ENCODE measurements at regions not wholly inside any gene's neighbourhood (a gene's known extent, or its start where the extent isn't known, plus 50 kb on each side); places are given as distances from the start of the nearest gene placed in this dataset.

GRCh38 chr1:30063621-30064280 is 659.6 kb downstream of the MATN1 start:
- no peak for TF ChIP-seq JUND (IDR thresholded peaks at IDR 0.05; ENCODE audit: low read depth)
- in situ Hi-C loops (cut with HindIII; ENCODE audit: low pct_unique_long_range_greater_than_20kb, low sequenced_read_pairs) = no loop called here
- no peak for DNase-seq (ENCODE audit: low read depth in 1 of 2, low spot score in 1 of 2)

GRCh38 chr1:30061292-30062220 is 661.8 kb downstream of the MATN1 start:
- in situ Hi-C loops (cut with HindIII; ENCODE audit: low pct_unique_long_range_greater_than_20kb, low sequenced_read_pairs) = no loop called here
- no peak for TF ChIP-seq JUND (IDR thresholded peaks at IDR 0.05; ENCODE audit: low read depth)
- no peak for DNase-seq (ENCODE audit: low read depth in 1 of 2, low spot score in 1 of 2)

DNA sequence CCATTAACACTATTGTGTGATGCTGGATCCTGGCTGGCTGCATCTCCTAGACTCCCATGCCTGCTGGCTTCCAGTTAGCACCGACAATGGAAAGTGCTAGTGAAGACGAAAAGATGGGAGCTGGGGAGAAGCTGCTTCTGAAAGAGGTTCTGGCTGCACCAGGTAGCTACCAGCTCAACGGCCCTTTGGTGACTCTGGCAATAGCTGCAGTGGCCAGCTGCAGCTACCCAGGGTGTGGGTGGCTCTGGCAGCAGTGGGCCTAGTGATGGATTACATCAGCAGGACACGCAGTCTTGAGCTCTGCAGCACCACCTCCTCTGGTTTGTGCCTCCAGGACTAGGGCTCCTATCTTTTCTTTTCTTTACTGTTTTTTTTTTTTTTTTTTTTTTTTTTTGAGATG is 662.6 kb downstream of the MATN1 start:
- DNase-seq (ENCODE audit: low read depth in 1 of 2, low spot score in 1 of 2) = no peak
- in situ Hi-C loops (cut with HindIII; ENCODE audit: low pct_unique_long_range_greater_than_20kb, low sequenced_read_pairs) = no loop called here
- no peak for TF ChIP-seq JUND (IDR thresholded peaks at IDR 0.05; ENCODE audit: low read depth)

DNA sequence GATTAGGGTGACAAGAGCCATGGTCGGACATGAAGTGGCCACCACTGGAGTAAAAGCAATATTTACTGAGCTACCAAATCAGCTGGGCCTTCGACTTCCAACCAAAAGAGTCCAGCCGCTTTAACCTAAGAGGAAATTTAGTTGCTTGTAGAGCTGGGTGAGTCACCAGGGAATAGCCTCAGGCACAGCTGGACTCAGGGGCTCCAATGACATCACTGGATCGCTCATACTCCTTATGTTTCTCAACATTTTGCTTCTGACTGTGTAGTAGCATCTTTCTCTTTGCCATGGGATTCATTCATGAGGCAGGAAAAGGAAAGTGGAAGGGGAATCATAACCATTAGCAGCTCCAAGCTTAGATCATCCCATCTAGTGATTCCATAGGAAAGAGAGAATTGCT is 664.4 kb downstream of the MATN1 start:
- in situ Hi-C loops (cut with HindIII; ENCODE audit: low pct_unique_long_range_greater_than_20kb, low sequenced_read_pairs) = no loop called here
- DNase-seq (ENCODE audit: low read depth in 1 of 2, low spot score in 1 of 2) = no peak
- no peak for TF ChIP-seq JUND (IDR thresholded peaks at IDR 0.05; ENCODE audit: low read depth)

DNA sequence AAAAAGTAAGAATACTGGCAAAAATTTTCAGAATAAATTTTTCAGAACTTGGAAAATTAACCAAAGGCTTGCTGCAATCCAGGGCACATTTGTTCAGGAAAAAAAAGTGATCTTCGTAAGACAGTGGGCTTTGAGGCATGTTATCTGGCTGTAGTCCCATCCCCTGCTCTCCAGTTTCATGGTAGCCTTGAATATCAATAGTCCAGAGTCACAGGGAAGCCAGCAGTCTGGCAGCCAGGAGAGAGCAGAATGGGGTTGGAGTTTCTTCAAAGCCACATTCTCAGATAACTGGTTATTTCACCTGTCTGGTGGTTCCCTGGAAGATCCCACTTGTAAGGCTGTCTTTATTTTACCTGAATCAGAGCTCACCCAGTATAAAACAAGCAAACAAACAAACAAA is 669.3 kb downstream of the MATN1 start:
- no peak for DNase-seq (ENCODE audit: low read depth in 1 of 2, low spot score in 1 of 2)
- in situ Hi-C loops (cut with HindIII; ENCODE audit: low pct_unique_long_range_greater_than_20kb, low sequenced_read_pairs) = no loop called here
- no peak for TF ChIP-seq JUND (IDR thresholded peaks at IDR 0.05; ENCODE audit: low read depth)

GRCh38 chr1:30052178-30052577 is 671.2 kb downstream of the MATN1 start:
- in situ Hi-C loops (cut with HindIII; ENCODE audit: low pct_unique_long_range_greater_than_20kb, low sequenced_read_pairs) = no loop called here
- no peak for TF ChIP-seq JUND (IDR thresholded peaks at IDR 0.05; ENCODE audit: low read depth)
- DNase-seq (ENCODE audit: low read depth in 1 of 2, low spot score in 1 of 2) = no peak

DNA sequence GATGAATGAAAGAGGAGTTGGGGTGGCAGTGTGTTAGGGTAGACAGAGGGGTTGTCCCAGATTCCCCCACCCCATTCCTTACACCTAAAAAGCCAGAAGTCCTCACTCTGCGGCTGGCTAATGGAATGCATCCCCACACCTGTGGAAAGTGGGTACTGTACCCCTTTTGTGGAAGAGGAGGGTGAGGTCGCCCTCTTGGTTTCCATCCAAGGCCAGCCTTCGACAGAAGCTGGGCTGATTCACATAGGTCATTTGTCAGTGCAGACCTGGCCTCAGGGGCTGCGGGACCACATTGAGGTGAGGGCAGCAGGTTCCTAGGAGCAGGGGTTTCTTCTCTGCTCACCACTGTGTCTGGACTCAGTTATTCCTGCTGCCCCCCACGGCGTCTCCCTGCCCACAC is 671.6 kb downstream of the MATN1 start:
- no peak for DNase-seq (ENCODE audit: low read depth in 1 of 2, low spot score in 1 of 2)
- TF ChIP-seq JUND (IDR thresholded peaks at IDR 0.05; ENCODE audit: low read depth) = no peak
- in situ Hi-C loops (cut with HindIII; ENCODE audit: low pct_unique_long_range_greater_than_20kb, low sequenced_read_pairs) = no loop called here

DNA sequence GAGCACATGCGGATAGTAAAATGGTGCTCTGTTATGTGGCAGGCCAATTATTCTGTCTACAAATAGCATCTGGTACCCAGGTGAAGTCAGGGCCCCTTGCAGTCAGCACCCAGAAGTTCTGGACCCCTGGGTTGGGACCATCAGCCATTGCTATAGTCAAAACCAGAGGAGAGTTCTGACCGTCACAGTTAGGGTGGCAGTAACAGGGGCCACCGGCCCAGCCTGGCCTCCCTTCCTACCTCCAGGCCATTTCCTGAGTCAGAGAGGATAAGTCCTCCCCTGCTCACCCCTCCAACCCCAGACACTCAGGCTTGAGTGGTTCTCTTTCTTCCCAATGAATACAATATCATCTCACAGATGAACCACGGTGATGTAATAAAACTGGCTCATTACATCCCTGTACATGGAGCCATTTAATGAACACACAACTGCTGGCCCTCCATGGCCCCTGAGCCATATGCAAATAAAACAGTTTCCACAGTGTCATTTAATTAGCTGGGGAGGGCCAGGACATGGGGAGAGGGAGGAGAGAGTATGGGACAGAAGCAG is 673.6 kb downstream of the MATN1 start:
- in situ Hi-C loops (cut with HindIII; ENCODE audit: low pct_unique_long_range_greater_than_20kb, low sequenced_read_pairs) = no loop called here
- DNase-seq (ENCODE audit: low read depth in 1 of 2, low spot score in 1 of 2) = no peak
- no peak for TF ChIP-seq JUND (IDR thresholded peaks at IDR 0.05; ENCODE audit: low read depth)

DNA sequence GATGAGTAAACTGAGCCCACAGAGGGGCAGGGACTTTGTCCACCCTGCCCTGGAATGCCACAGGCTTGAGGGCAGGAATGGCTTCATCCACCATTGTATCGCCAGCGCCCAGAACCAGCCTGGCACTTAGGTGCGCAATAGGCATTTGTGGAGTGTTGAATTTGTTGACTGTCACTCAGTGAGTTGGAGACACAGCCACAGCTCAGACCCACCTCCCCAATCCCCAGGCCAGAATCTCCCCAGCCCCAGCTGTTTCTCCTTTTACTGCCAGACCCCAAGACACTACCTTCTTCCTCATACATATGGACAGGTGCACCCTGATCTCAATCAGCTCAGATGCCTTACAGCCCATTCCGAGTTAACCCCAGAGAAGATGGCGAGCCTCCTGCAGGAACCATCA is 674.5 kb downstream of the MATN1 start:
- in situ Hi-C loops (cut with HindIII; ENCODE audit: low pct_unique_long_range_greater_than_20kb, low sequenced_read_pairs) = no loop called here
- no peak for TF ChIP-seq JUND (IDR thresholded peaks at IDR 0.05; ENCODE audit: low read depth)
- no peak for DNase-seq (ENCODE audit: low read depth in 1 of 2, low spot score in 1 of 2)

DNA sequence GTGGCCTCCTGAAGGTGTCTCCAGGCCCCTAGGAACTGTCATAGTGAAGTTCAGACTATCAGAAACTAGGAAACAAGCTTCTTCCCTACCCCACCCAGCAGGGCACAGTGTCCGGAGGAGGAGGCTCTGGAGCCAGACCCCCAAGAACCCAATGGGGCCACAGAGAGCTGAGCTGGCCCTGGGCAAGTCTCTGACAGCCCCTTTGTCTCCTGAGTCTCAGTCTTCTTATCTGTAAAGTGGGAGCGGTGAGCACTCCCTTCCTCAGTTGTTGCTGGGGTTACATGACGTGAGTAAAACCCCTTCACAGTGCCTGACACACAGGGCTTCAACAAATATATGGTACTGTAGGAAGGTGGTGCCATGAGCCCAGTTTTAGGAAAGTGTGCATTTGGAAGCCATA is 675.8 kb downstream of the MATN1 start:
- in situ Hi-C loops (cut with HindIII; ENCODE audit: low pct_unique_long_range_greater_than_20kb, low sequenced_read_pairs) = no loop called here
- TF ChIP-seq JUND (IDR thresholded peaks at IDR 0.05; ENCODE audit: low read depth) = no peak
- DNase-seq (ENCODE audit: low read depth in 1 of 2, low spot score in 1 of 2) = no peak

DNA sequence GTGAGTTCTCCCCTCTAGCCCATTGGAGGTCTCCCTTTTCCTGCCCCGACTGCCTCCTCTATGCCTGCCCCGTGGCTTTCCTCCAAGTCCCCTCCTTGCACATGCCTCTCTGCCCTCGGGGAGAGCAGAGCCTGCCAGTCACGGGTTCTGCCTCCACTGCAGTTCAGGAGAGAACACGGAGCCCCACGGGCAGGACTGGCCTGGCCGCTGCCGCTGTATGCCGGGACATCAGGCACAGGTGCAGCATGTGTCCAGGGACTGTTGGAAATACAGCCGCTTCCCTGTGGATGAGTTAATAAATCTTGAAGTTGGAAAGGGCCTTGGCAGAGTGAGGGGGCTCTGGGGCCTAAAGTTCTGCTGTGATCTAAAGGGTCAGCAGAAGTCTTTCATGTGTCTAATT is 676.6 kb downstream of the MATN1 start:
- no peak for TF ChIP-seq JUND (IDR thresholded peaks at IDR 0.05; ENCODE audit: low read depth)
- no peak for DNase-seq (ENCODE audit: low read depth in 1 of 2, low spot score in 1 of 2)
- in situ Hi-C loops (cut with HindIII; ENCODE audit: low pct_unique_long_range_greater_than_20kb, low sequenced_read_pairs) = no loop called here

DNA sequence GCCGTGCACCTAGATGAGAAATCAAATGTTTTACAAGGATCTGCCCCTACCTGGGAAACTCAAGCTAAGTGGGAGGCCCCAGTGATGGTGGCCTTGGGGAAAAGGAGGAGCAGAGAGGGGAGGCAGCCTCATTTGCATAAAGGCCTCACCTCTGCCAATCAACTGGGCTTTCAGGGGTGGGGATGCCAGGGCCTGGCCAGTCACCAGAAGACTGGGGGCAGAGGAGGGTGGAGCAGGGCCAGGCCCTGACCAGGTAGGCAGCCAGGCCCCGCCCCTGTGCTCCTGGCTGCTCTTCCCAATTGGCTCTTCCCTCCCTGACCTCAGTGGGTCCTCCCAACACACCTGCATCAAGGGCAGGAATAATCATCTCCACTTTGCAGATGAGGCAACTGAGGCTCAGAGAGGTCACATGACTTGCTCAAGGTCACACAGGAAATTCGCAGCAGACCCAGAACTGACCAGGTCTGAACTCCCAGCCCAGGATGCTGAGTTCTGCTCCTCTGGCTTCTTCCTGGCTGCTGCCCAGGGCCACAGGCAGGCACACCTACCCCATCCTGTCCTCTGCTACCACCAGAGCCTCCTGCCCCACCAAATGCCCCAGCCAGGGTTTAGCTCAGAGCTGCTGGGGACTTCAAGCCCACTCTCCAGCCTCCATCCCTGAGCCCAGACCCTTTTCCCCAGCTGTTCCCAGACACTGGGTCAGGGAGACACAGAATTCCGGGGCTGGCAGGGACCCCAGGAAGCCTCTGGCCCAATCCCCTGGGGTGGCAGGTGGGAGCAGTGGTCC is 677.9 kb downstream of the MATN1 start:
- in situ Hi-C loops (cut with HindIII; ENCODE audit: low pct_unique_long_range_greater_than_20kb, low sequenced_read_pairs) = no loop called here
- TF ChIP-seq JUND (IDR thresholded peaks at IDR 0.05; ENCODE audit: low read depth) = no peak
- DNase-seq (ENCODE audit: low read depth in 1 of 2, low spot score in 1 of 2) = peak in 1 of 2 experiments; percentile 5

Measured in T47D (cell line).